ENCODE measurements at regions not wholly inside any gene's neighbourhood (a gene's known extent, or its start where the extent isn't known, plus 50 kb on each side); places are given as distances from the start of the nearest gene placed in this dataset.

DNA sequence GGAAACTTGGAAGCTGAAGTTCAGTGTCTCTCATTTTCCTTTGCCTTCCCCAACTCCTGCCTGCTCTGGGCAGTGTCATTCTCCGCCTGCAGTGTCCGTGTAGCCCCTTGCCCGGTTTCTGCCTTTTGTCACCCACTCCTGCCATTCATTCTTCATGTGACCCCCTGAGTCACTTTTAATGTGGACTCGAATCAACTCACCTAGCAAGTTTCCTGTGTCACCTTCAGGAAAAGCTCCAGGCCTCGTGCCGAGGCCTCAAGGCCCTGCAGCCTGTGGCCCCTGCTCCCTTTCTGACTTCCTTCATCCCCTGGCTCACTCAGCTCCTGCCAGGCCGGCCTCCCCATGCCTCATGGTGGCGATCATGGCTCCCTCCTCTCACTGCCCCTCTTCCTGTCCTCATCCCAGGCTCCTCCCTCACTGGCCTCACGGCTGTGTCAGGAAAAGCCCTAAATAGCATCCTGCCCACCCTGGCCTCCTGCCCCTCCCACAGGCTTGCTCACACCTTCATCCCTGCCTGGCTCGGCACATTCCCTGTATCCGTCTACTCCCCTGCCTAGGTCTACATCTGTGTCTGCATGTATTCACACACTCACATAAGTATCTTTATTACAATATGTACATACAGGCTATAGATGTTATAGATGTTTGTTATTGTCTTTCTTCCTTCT, 294.9 kb downstream of the MED10 start:
- no peak for TF ChIP-seq EZH2 (IDR thresholded peaks at IDR 0.05; ENCODE audit: insufficient read depth, poor library complexity, severe bottlenecking)
- TF ChIP-seq EZH2phosphoT487 (IDR thresholded peaks at IDR 0.05; ENCODE audit: insufficient read depth, low read depth) = no peak

Measured in GM23248 (cell line).